Neural cell (in vitro differentiated cells): ENCODE measurements at regions not wholly inside any gene's neighbourhood (a gene's known extent, or its start where the extent isn't known, plus 50 kb on each side); places are given as distances from the start of the nearest gene placed in this dataset.

Experiments
- CTCF ChIP-seq: fragments of 450-650 bp; IDR thresholded peaks from 2 replicates; pipeline ENCODE4 v1.5.1; 2014; ENCODE audit warnings: antibody characterized with exemption, mild to moderate bottlenecking, moderate library complexity; ENCODE audit not compliant: poor library complexity, severe bottlenecking
- EP300 ChIP-seq: fragments of 450-650 bp; conservative IDR thresholded peaks from 2 replicates; pipeline ENCODE4 v1.6.1; 2014; ENCODE audit warnings: antibody characterized with exemption, mild to moderate bottlenecking, moderate library complexity; ENCODE audit not compliant: poor library complexity, severe bottlenecking
- EZH2 ChIP-seq: fragments of 200-600, 300-800 bp; shearing (Covaris generic), sonication (generic); IDR thresholded peaks from 2 replicates; pipeline ENCODE4 v1.6.1; 2014; ENCODE audit warnings: antibody characterized with exemption, low read length, borderline replicate concordance, mild to moderate bottlenecking; ENCODE audit not compliant: insufficient read depth, poor library complexity, severe bottlenecking
- MXI1 ChIP-seq: fragments of 450-650 bp; conservative IDR thresholded peaks from 2 replicates; pipeline ENCODE4 v1.6.1; 2014; ENCODE audit warnings: antibody characterized with exemption, mild to moderate bottlenecking; ENCODE audit not compliant: poor library complexity, severe bottlenecking
- POLR2AphosphoS5 ChIP-seq: IDR thresholded peaks from 2 replicates; pipeline ENCODE4 v1.6.1; 2012
- RAD21 ChIP-seq: fragments of 450-650 bp; conservative IDR thresholded peaks from 2 replicates; pipeline ENCODE4 v1.6.1; 2014; ENCODE audit warnings: antibody characterized with exemption, mild to moderate bottlenecking, moderate library complexity
- REST ChIP-seq: IDR thresholded peaks from 2 replicates; pipeline ENCODE4 v1.6.1; 2012; ENCODE audit warnings: borderline replicate concordance

- TF ChIP-seq MXI1 (no peak), RAD21 (no peak), CTCF (no peak), REST (no peak), POLR2AphosphoS5 (no peak), EZH2 (no peak), EP300 (no peak)
Measured at GRCh38 chr7:53812135-53812534, 730.0 kb upstream of the VSTM2A start.
